ENCODE measurements at regions not wholly inside any gene's neighbourhood (a gene's known extent, or its start where the extent isn't known, plus 50 kb on each side); places are given as distances from the start of the nearest gene placed in this dataset.

GRCh38 chr4:19736968-19737756, 514.5 kb upstream of the SLIT2 start:
- H3K36me3 ChIP-seq, result no peaks in the 10 kb centered on the region
- H3K9me3 ChIP-seq, result no peaks in the 10 kb centered on the region
- DNase-seq, result no peak
- no peaks in the 10 kb centered on the region for H3K27me3 ChIP-seq (ENCODE audit: low read depth)
- no peak for ATAC-seq
- TF ChIP-seq, protein P1, sequence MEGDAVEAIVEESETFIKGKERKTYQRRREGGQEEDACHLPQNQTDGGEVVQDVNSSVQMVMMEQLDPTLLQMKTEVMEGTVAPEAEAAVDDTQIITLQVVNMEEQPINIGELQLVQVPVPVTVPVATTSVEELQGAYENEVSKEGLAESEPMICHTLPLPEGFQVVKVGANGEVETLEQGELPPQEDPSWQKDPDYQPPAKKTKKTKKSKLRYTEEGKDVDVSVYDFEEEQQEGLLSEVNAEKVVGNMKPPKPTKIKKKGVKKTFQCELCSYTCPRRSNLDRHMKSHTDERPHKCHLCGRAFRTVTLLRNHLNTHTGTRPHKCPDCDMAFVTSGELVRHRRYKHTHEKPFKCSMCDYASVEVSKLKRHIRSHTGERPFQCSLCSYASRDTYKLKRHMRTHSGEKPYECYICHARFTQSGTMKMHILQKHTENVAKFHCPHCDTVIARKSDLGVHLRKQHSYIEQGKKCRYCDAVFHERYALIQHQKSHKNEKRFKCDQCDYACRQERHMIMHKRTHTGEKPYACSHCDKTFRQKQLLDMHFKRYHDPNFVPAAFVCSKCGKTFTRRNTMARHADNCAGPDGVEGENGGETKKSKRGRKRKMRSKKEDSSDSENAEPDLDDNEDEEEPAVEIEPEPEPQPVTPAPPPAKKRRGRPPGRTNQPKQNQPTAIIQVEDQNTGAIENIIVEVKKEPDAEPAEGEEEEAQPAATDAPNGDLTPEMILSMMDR (IDR thresholded peaks at IDR 0.05), result no peak
- no peak overlapping the region for H3K27ac ChIP-seq
- H3K4me3 ChIP-seq, result no peak overlapping the region
- no peaks in the 10 kb centered on the region for H3K4me1 ChIP-seq
- intact Hi-C loops (cut with DNase I), result no loop called here

DNA sequence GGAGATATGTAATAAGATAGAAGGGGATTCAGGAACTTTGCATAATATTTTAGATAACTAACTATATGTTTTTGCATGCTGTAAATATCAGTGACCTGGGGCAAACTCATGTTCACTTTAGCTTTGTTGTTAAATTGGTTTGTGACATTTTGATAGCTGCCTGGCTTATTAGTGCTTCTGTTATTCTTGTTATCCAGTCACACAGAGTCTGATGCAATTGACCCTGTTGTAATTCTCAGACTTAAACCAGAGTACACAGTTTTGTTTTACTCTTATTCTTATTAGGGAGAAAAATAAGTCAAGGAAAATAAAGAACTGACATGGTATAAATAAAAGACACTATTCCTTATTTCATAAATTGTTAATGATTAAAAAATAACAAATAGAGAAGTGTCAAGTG, 516.7 kb upstream of the SLIT2 start:
- no peak overlapping the region for H3K4me3 ChIP-seq
- H3K27ac ChIP-seq, result no peak overlapping the region
- no peaks in the 10 kb centered on the region for H3K4me1 ChIP-seq
- intact Hi-C loops (cut with DNase I), result no loop called here
- no peaks in the 10 kb centered on the region for H3K9me3 ChIP-seq
- no peaks in the 10 kb centered on the region for H3K27me3 ChIP-seq (ENCODE audit: low read depth)
- TF ChIP-seq, protein P1 (IDR thresholded peaks at IDR 0.05), result no peak
- H3K36me3 ChIP-seq, result no peaks in the 10 kb centered on the region
- ATAC-seq, result no peak
- no peak for DNase-seq

- H3K27me3 ChIP-seq (ENCODE audit: low read depth), result no peaks in the 10 kb centered on the region
- H3K27ac ChIP-seq, result no peak overlapping the region
- DNase-seq (no peak), ATAC-seq (no peak)
- H3K4me3 ChIP-seq, result no peak overlapping the region
- intact Hi-C loops (cut with DNase I), result no loop called here
- H3K36me3 ChIP-seq, result no peaks in the 10 kb centered on the region
- TF ChIP-seq, protein P1 (IDR thresholded peaks at IDR 0.05), result no peak
- H3K4me1 ChIP-seq, result no peaks in the 10 kb centered on the region
- no peaks in the 10 kb centered on the region for H3K9me3 ChIP-seq
Measured at GRCh38 chr4:19729886-19730651, 521.6 kb upstream of the SLIT2 start.

- no peak overlapping the region for H3K4me3 ChIP-seq
- no peak overlapping the region for H3K27ac ChIP-seq
- DNase-seq, result no peak
- no peaks in the 10 kb centered on the region for H3K4me1 ChIP-seq
- H3K27me3 ChIP-seq (ENCODE audit: low read depth), result no peaks in the 10 kb centered on the region
- no peaks in the 10 kb centered on the region for H3K36me3 ChIP-seq
- intact Hi-C loops (cut with DNase I), result no loop called here
- H3K9me3 ChIP-seq, result no peaks in the 10 kb centered on the region
- ATAC-seq, result no peak
- TF ChIP-seq, protein P1 (IDR thresholded peaks at IDR 0.05), result no peak
Measured at GRCh38 chr4:19728773-19729172, 522.9 kb upstream of the SLIT2 start.

DNA sequence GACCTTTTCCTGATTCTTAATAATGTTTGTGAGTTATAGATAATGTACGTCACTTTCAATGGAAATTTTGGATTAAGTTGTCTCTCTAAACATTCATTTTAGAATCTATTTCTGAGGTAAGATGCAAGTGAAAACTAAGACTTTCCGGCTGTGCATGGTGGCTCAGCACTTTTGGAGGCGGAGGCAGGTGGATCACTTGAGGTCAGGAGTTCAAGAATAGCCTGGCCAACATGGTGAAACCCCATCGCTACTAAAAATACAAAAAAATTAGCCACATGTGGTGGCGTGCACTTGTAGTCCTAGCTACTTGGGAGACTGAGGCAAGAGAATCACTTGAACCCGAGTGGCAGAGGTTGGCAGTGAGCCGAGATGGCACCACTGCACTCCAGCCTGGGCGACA, 524.6 kb upstream of the SLIT2 start:
- Histone ChIP-seq H3K9me3 (no peaks in the 10 kb centered on the region), H3K27ac (no peak overlapping the region), H3K4me1 (no peaks in the 10 kb centered on the region), H3K4me3 (no peak overlapping the region), H3K27me3 (ENCODE audit: low read depth) (no peaks in the 10 kb centered on the region), H3K36me3 (no peaks in the 10 kb centered on the region)
- intact Hi-C loops (cut with DNase I), result no loop called here
- DNase-seq (no peak), ATAC-seq (no peak)
- TF ChIP-seq, protein P1 (IDR thresholded peaks at IDR 0.05), result no peak

Data from lower lobe of right lung (tissue), 2 donors.